ENCODE measurements at regions not wholly inside any gene's neighbourhood (a gene's known extent, or its start where the extent isn't known, plus 50 kb on each side); places are given as distances from the start of the nearest gene placed in this dataset.

- no peak for TF ChIP-seq FOXP2 (optimal IDR thresholded peaks at IDR 0.05; ENCODE audit: control extremely low read depth, extremely low read length, insufficient read depth)
- H3K9ac ChIP-seq (ENCODE audit: insufficient read length) = no peak overlapping the region
- no peak overlapping the region for H3K27ac ChIP-seq
- H3K36me3 ChIP-seq (ENCODE audit: insufficient read depth, low read length) = no peaks in the 10 kb centered on the region
- no peak for DNase-seq (ENCODE audit: low read depth, low spot score)
- H3K4me3 ChIP-seq = no peak overlapping the region
- no peaks in the 10 kb centered on the region for H3K9me3 ChIP-seq (ENCODE audit: low read depth, low read length)
Measured at GRCh38 chr12:43216490-43216889, 335.5 kb downstream of the ADAMTS20 start.

GRCh38 chr12:43214166-43214565 is 337.8 kb downstream of the ADAMTS20 start:
- no peak overlapping the region for H3K4me3 ChIP-seq
- TF ChIP-seq EZH2 (IDR thresholded peaks at IDR 0.05) (no peak), POLR2AphosphoS5 (IDR thresholded peaks at IDR 0.05; ENCODE audit: borderline replicate concordance, low read depth, low read length) (no peak), FOXP2 (optimal IDR thresholded peaks at IDR 0.05; ENCODE audit: control extremely low read depth, extremely low read length, insufficient read depth) (no peak)
- no peaks in the 10 kb centered on the region for H3K9me3 ChIP-seq (ENCODE audit: low read depth, low read length)
- no peak overlapping the region for H3K27ac ChIP-seq
- no peaks in the 10 kb centered on the region for H3K36me3 ChIP-seq (ENCODE audit: insufficient read depth, low read length)
- no peak for DNase-seq (ENCODE audit: low read depth, low spot score)
- H3K9ac ChIP-seq (ENCODE audit: insufficient read length) = no peak overlapping the region

- no peak for DNase-seq (ENCODE audit: low read depth, low spot score)
- TF ChIP-seq EZH2 (IDR thresholded peaks at IDR 0.05) = no peak
- no peak for TF ChIP-seq FOXP2 (optimal IDR thresholded peaks at IDR 0.05; ENCODE audit: control extremely low read depth, extremely low read length, insufficient read depth)
- TF ChIP-seq POLR2AphosphoS5 (IDR thresholded peaks at IDR 0.05; ENCODE audit: borderline replicate concordance, low read depth, low read length) = no peak
- H3K27ac ChIP-seq = no peak overlapping the region
Measured at GRCh38 chr12:43213608-43214007, 338.4 kb downstream of the ADAMTS20 start.

GRCh38 chr12:43210485-43211192 is 341.4 kb downstream of the ADAMTS20 start:
- Histone ChIP-seq H3K4me3 (no peak overlapping the region), H3K9me3 (ENCODE audit: low read depth, low read length) (no peaks in the 10 kb centered on the region), H3K9ac (ENCODE audit: insufficient read length) (no peak overlapping the region), H3K27ac (no peak overlapping the region), H3K36me3 (ENCODE audit: insufficient read depth, low read length) (no peaks in the 10 kb centered on the region)
- no peak for DNase-seq (ENCODE audit: low read depth, low spot score)
- no peak for TF ChIP-seq FOXP2 (optimal IDR thresholded peaks at IDR 0.05; ENCODE audit: control extremely low read depth, extremely low read length, insufficient read depth)
- no peak for TF ChIP-seq EZH2 (IDR thresholded peaks at IDR 0.05)
- no peak for TF ChIP-seq POLR2AphosphoS5 (IDR thresholded peaks at IDR 0.05; ENCODE audit: borderline replicate concordance, low read depth, low read length)

More at GRCh38 chr12:43213608-43214007, 338.4 kb downstream of the ADAMTS20 start:
- Histone ChIP-seq H3K9me3 (ENCODE audit: low read depth, low read length) (no peaks in the 10 kb centered on the region), H3K36me3 (ENCODE audit: insufficient read depth, low read length) (no peaks in the 10 kb centered on the region), H3K9ac (ENCODE audit: insufficient read length) (no peak overlapping the region), H3K4me3 (no peak overlapping the region)

- no peaks in the 10 kb centered on the region for H3K9me3 ChIP-seq (ENCODE audit: low read depth, low read length)
- DNase-seq (ENCODE audit: low read depth, low spot score) = no peak
- H3K9ac ChIP-seq (ENCODE audit: insufficient read length) = no peak overlapping the region
- no peak for TF ChIP-seq EZH2 (IDR thresholded peaks at IDR 0.05)
- TF ChIP-seq POLR2AphosphoS5 (IDR thresholded peaks at IDR 0.05; ENCODE audit: borderline replicate concordance, low read depth, low read length) = no peak
- TF ChIP-seq FOXP2 (optimal IDR thresholded peaks at IDR 0.05; ENCODE audit: control extremely low read depth, extremely low read length, insufficient read depth) = no peak
- no peak overlapping the region for H3K4me3 ChIP-seq
- H3K27ac ChIP-seq = no peak overlapping the region
- no peaks in the 10 kb centered on the region for H3K36me3 ChIP-seq (ENCODE audit: insufficient read depth, low read length)
Measured at GRCh38 chr12:43208627-43209026, 343.4 kb downstream of the ADAMTS20 start.

- DNase-seq (ENCODE audit: low read depth, low spot score) = no peak
- TF ChIP-seq FOXP2 (optimal IDR thresholded peaks at IDR 0.05; ENCODE audit: control extremely low read depth, extremely low read length, insufficient read depth) = no peak
- TF ChIP-seq POLR2AphosphoS5 (IDR thresholded peaks at IDR 0.05; ENCODE audit: borderline replicate concordance, low read depth, low read length) = no peak
- TF ChIP-seq EZH2 (IDR thresholded peaks at IDR 0.05) = no peak
Measured at GRCh38 chr12:43208221-43208620, 343.8 kb downstream of the ADAMTS20 start.

GRCh38 chr12:43206396-43206795 is 345.6 kb downstream of the ADAMTS20 start:
- Histone ChIP-seq H3K4me3 (no peak overlapping the region), H3K36me3 (ENCODE audit: insufficient read depth, low read length) (no peaks in the 10 kb centered on the region), H3K9ac (ENCODE audit: insufficient read length) (no peak overlapping the region), H3K27ac (no peak overlapping the region), H3K9me3 (ENCODE audit: low read depth, low read length) (no peaks in the 10 kb centered on the region)
- TF ChIP-seq POLR2AphosphoS5 (IDR thresholded peaks at IDR 0.05; ENCODE audit: borderline replicate concordance, low read depth, low read length) = no peak
- no peak for TF ChIP-seq EZH2 (IDR thresholded peaks at IDR 0.05)
- TF ChIP-seq FOXP2 (optimal IDR thresholded peaks at IDR 0.05; ENCODE audit: control extremely low read depth, extremely low read length, insufficient read depth) = no peak
- no peak for DNase-seq (ENCODE audit: low read depth, low spot score)

More at GRCh38 chr12:43208221-43208620, 343.8 kb downstream of the ADAMTS20 start:
- no peak overlapping the region for H3K4me3 ChIP-seq
- no peak overlapping the region for H3K9ac ChIP-seq (ENCODE audit: insufficient read length)
- no peaks in the 10 kb centered on the region for H3K9me3 ChIP-seq (ENCODE audit: low read depth, low read length)
- H3K27ac ChIP-seq = no peak overlapping the region
- H3K36me3 ChIP-seq (ENCODE audit: insufficient read depth, low read length) = no peaks in the 10 kb centered on the region

- DNase-seq (ENCODE audit: low read depth, low spot score) = no peak
- no peak overlapping the region for H3K4me3 ChIP-seq
- H3K36me3 ChIP-seq (ENCODE audit: insufficient read depth, low read length) = no peaks in the 10 kb centered on the region
- no peak overlapping the region for H3K27ac ChIP-seq
- H3K9ac ChIP-seq (ENCODE audit: insufficient read length) = no peak overlapping the region
- no peaks in the 10 kb centered on the region for H3K9me3 ChIP-seq (ENCODE audit: low read depth, low read length)
- TF ChIP-seq EZH2 (IDR thresholded peaks at IDR 0.05) (no peak), POLR2AphosphoS5 (IDR thresholded peaks at IDR 0.05; ENCODE audit: borderline replicate concordance, low read depth, low read length) (no peak), FOXP2 (optimal IDR thresholded peaks at IDR 0.05; ENCODE audit: control extremely low read depth, extremely low read length, insufficient read depth) (no peak)
Measured at GRCh38 chr12:43198608-43199007, 353.4 kb downstream of the ADAMTS20 start.

All from SK-N-MC (cell line).